NCI-H1048 (cell line): ENCODE measurements at regions not wholly inside any gene's neighbourhood (a gene's known extent, or its start where the extent isn't known, plus 50 kb on each side); places are given as distances from the start of the nearest gene placed in this dataset.
"Not testable (repeated sequence)": the region's sequence is repeated elsewhere in the genome, so short reads cannot be mapped to it uniquely, and the experiment has no call there.

Experiments used
- DNase-seq: peaks from one replicate; lab custom pipeline; 2025; lab: John Stamatoyannopoulos, UW

DNA sequence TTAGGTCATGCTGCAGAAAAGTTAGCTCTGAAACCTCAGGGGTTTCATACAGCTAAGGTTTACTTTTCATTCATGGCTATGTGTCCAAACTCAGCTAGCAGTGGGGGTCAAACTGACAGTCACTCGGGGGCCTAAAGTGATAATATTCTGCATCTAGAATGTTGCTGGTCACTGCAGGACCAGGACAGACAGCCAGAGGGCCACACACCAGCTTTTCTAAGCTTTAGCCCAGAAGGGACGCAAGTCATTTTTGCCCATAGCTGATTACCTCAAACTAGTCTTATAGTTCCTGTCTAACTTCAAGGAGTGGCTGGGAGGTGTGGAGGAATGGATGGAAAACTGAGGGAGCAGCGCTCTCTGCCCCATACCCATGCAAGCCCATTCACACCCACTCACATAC lies 163.0 kb upstream of the NLRP1 start:
- DNase-seq = no peak

- DNase-seq = no peak
These were observed 163.7 kb upstream of the NLRP1 start for GRCh38 chr17:5747964-5748363.

DNA sequence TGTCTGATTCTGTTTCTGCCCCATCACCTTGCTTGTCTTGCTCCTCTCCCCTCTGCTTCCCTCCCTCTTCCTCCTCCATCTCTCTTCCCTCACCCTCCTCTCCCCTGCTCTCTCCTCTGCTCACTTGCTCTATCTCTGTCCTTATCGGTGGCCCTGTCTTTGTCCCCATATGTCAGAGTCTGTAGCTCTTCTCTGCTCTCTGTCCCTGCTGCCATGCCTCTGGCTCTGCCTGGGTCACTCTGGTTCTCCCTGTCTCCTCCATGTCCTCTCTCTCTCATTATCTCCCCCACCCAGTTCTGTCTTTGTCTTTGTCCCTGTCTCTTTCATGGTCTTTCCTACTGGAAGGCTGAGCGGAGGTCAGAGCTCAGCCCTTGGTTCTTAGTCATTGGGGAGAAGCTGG lies 169.1 kb upstream of the NLRP1 start:
- no peak for DNase-seq

DNA sequence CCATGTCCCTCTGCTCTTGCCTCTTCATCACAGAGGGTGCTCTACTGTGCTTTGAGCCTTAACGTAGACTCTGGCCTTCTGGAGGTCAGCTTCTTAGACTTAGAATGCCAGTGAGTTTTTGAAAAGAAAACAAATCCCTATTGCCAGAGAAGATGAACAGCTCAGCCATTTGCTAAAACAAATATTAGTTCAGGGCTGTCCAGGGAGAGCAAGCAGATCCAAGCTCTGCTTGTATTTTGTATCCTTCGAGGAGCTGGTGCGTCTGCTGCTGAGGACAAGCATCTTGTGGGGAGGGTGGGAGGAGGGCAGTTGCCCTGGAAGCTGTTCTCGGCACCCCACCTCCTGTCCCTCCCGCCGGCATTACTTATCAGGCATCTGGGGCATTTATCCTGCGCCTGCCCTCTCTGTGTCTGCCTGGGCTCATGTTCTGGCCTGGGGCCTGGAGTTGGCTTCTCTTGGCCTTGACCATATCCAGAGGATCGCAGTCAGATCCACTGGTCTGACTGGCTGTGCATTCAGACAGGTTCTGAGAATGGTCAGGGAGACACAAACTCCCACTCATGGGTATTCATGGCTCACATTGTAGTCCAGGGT lies 173.1 kb upstream of the NLRP1 start:
- DNase-seq = no peak

DNA sequence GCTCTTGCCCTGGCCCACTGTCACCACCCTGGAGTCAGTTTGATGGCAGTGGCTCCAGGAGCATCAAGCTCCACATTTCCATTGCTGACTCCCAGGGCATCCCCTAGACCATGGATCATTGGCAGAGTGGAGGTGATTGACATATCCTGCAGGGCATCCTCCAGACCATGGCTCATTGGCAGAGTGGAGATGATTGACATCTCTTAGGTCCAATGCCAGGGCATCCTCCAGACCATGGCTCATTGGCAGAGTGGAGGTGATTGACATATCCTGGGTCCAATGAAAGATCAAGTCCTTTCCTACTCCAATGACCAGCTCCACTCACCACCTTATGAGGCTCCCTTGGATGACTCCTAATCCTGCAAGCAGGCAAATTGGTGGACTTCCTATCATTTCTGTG lies 174.3 kb upstream of the NLRP1 start:
- peak; percentile 22 for DNase-seq

GRCh38 chr17:5759501-5759925 lies 175.2 kb upstream of the NLRP1 start:
- DNase-seq = no peak

- DNase-seq = no peak
These were observed 177.9 kb upstream of the NLRP1 start for GRCh38 chr17:5762191-5762590.

GRCh38 chr17:5763595-5764306 lies 179.4 kb upstream of the NLRP1 start:
- no peak for DNase-seq

DNA sequence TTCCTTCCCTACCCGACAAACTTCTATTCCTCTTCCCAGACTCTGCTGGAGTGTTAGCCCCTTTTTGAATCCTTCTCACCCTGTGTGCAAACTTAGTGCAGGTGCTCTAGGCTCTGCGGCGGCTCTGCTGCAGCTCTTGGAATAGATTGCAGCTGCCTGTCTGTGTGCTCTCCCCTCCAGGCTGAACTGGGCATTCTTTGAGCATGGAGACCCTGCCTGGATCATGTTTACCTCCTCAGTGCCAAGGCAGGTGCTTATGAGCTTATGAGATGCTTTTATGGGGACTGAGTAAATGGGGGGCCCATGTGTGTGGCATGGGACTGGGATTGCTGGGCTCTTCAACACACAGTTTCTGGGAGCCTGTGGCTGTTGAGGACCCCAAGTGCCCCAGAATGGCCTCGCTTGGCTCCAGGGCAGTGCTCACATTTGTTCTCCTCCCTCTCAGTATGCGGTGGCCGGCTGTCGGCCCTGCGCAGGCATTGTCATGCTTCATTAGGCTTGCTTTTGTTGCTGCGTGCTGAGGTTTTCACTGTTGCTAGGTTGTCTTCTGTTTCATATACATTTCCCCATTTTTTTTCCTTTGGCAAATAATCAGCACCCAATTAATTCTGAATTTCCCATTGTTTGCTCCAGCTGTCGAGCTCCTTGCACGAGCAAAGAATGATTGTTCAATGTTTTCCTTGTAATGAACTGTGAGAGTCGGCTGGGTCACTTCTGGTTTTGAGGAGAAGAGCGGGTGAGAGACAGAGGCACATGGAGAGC lies 185.5 kb upstream of the NLRP1 start:
- DNase-seq = no peak

- DNase-seq = no peak
These were observed 186.3 kb upstream of the NLRP1 start for GRCh38 chr17:5770441-5771270.

DNA sequence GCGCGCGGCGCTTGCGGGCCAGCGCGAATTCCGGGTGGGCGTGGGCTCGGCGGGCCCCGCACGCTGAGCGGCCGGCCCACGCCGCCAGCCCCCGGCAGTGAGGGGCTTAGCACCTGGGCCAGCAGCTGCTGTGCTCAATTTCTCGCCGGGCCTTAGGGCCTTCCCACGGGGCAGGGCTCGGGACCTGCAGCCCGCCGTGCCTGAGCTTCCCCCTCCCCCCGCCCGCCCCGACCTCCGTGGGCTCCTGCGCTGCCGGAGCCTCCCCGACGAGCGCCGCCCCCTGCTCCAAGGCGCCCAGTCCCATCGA lies 186.9 kb upstream of the NLRP1 start:
- DNase-seq = not testable (repeated sequence)

DNA sequence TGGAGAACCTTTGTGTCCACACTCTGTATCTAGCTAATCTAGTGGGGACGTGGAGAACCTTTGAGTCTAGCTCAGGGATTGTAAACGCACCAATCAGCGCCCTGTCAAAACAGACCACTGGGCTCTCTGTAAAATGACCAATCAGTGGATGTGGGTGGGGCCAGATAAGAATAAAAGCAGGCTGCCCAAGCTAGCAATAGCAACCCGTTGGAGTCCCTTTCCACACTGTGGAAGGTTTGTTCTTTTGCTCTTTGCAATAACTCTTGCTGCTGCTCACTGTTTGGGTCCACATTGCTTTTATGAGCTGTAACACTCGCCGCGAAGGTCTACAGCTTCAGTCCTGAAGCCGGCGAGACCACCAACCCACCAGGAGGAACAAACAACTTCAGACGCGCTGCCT lies 187.7 kb upstream of the NLRP1 start:
- DNase-seq = not testable (repeated sequence)

DNA sequence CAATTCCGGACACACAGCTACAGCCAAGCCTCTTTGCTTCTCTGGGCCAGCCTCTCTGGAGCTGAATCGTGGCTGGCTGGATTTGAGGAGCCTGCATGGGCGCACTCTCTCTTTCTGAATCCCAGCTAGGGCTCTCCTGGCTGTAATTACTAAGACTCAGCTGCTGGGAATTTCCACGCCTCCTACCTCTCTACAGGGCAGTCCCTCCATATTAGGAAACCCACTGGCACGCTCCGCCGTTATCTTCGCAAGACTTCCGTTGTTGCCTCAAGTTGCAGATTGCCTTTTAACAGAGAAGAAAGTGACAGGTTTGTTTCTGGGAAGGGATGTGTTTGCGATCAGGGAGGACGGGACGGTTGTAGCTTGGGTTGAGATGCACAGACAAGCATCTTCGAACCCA lies 188.4 kb upstream of the NLRP1 start:
- no peak for DNase-seq

- no peak for DNase-seq
These were observed 189.6 kb upstream of the NLRP1 start for GRCh38 chr17:5773816-5774360.

DNA sequence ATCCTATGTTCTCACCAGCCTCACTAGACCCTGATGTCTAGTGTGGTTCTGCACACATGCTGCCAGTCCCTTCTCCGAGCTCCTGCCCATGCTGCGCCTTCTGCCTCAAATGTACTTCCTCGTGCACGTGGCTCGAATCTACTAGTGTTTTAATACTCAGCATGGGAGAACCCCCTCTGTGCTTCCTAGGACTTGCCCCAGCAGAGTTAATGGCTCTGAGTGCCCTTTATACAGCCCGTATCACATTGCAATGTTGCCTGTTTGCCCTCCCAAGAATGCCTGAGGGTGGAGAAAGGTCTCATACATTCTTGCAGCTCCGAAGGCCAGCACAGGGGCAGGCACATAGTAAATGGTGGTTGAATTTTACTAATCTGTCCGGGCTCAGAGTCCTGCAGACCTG lies 190.8 kb upstream of the NLRP1 start:
- DNase-seq = no peak

GRCh38 chr17:5780476-5780875 lies 196.2 kb upstream of the NLRP1 start:
- DNase-seq = no peak

DNA sequence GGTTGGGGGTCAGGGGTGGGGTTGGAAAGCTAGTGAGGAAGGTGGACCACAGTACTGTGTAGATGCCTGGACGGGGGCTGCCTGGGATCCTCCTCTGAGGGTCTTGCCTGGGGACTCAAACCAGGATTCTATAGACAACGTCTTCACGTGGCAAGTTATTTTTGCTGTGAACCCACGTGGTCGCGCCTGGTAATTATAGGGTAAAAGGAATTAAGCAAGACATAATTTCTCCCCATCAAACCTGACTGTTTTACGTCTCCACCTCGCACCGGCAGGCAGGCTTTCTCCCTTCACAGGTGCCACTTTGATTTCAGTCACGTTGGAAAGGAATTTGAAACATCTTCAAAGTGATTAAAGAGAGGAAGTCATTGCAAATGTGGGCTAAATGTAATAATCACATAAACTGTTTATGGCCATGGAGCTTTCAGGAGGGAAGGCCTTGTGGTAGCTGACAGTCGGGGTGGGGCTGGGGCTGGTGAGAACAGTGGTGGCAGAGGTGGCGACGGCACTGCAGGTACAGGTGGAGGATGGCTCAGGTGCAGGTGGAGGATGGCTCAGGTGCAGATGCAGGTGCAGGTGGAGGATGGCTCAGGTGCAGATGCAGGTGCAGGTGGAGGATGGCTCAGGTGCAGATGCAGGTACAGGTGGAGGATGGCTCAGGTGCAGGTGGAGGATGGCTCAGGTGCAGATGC lies 197.1 kb upstream of the NLRP1 start:
- DNase-seq = no peak

DNA sequence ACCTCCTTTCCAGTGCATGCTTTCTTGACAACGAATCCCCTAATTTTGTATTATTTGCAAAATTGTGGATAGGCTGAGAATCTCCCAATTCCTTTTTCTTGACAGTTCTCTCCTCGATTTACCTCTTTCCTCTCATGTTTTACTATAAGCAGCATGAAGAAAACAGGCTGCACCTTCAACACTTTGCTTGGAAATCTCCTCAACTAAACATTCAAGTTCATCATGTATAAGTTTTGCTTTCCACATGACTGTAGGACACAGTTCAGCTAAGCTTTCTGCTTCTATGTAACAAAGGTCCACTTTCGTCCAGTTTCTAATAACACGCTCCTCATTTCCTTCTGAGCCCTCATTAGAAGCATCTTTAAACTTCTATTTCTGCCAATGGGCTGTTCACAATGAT lies 199.0 kb upstream of the NLRP1 start:
- no peak for DNase-seq

DNA sequence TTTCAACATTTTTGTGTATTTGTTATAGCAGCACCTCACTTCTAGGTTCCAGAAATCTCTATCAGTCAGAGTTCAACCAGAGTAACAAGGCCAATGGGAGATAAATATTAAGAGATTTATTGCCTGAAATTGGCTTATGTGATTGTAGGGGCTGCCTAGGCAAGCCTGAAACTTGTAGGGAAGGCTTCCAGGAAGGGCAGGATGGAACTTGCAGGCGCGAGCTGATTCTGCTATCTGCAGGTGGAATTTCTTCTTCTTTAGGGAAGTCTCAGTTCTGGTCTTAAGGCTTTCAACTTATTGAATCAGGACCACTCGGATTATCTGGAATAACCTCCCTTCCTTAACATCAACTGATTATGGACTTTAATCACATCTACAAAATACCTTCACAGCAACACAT lies 199.5 kb upstream of the NLRP1 start:
- no peak for DNase-seq

DNA sequence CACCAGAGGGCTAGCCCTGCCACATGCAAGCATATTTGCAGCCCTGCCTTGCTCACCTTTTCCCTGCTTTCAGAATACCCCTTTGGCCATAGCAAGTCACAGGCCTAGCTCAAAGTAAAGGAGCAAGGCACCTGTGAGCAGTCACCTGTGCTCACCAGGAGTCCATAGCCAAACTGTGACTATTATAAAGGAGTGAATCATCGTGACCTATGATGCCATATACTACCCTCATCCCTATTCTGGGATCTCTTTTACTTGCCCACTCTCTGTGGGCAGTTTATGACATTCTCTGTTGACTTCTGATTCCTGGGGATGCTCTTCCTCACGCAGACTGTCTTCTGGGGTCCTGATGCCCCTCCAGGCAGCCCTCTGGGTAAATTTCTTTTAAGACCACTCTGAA lies 200.5 kb upstream of the NLRP1 start:
- DNase-seq = no peak

- no peak for DNase-seq
These were observed 201.0 kb upstream of the NLRP1 start for GRCh38 chr17:5785338-5785737.
